RWPE2 (cell line): ENCODE measurements at regions not wholly inside any gene's neighbourhood (a gene's known extent, or its start where the extent isn't known, plus 50 kb on each side); places are given as distances from the start of the nearest gene placed in this dataset.

Source experiments
- ATAC-seq: fragments of 200-7000 bp; cut with Tn5 transposase; 3 replicates; pipeline ENCODE4 v1.9.1; 2021; ENCODE audit warnings: low read depth
- DNase-seq: peaks from one replicate; pipeline ENCODE4 v3.0.0-alpha.2; 2020; ENCODE audit warnings: low spot score
- H3K27ac ChIP-seq: fragments of 450-650 bp; 2 replicates; pipeline ENCODE4 v1.5.1; 2017; ENCODE audit warnings: mild to moderate bottlenecking; ENCODE audit not compliant: poor library complexity, severe bottlenecking
- H3K27me3 ChIP-seq: fragments of 250-450 bp; sonication (Bioruptor Pico); 2 replicates; pipeline ENCODE4 v1.5.1; 2021; ENCODE audit warnings: mild to moderate bottlenecking, moderate library complexity; ENCODE audit not compliant: insufficient read depth, poor library complexity, severe bottlenecking
- H3K36me3 ChIP-seq: fragments of 250-450 bp; sonication (Bioruptor Pico); 2 replicates; pipeline ENCODE4 v1.5.1; 2020; ENCODE audit warnings: low read depth, mild to moderate bottlenecking, moderate library complexity
- H3K4me1 ChIP-seq: fragments of 250-450 bp; sonication (Bioruptor Pico); 2 replicates; pipeline ENCODE4 v1.5.1; 2021; ENCODE audit warnings: mild to moderate bottlenecking, moderate library complexity; ENCODE audit not compliant: insufficient read depth, poor library complexity, severe bottlenecking
- H3K4me3 ChIP-seq: fragments of 250-450 bp; sonication (Bioruptor Pico); 2 replicates; pipeline ENCODE4 v1.5.1; 2021; ENCODE audit warnings: mild to moderate bottlenecking, moderate library complexity; ENCODE audit not compliant: severe bottlenecking
- H3K9me3 ChIP-seq: fragments of 250-450 bp; sonication (Bioruptor Pico); 2 replicates; pipeline ENCODE4 v1.5.1; 2021; ENCODE audit warnings: mild to moderate bottlenecking, moderate library complexity; ENCODE audit not compliant: severe bottlenecking
- CTCF ChIP-seq: fragments of 450-650 bp; IDR thresholded peaks from one replicate; pipeline ENCODE4 v1.5.1; 2017; ENCODE audit warnings: mild to moderate bottlenecking, moderate library complexity; ENCODE audit not compliant: poor library complexity, severe bottlenecking

DNA sequence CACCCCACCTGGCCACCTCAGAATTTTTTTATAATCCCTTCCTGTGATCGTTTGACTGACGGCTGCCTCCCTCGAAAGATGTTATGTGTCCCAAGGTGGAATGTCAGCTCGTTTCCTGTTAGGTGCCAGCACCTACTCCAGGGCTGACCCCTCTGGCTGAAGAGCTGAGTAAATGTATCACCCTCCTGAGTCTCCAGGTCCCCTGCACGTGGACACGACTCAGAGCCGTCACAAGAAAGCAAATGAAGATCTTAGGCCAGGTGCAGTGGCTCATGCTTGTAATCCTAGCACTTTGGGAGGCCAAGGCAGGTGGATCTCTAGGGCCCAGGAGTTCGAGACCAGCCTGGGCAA lies 273.2 kb downstream of the C16orf95 start:
- ATAC-seq (peak; percentile 45; the same call in 1 of the 3 replicates), DNase-seq (no peak)
- no peak overlapping the region for H3K4me3 ChIP-seq
- H3K27ac ChIP-seq: no peak overlapping the region
- peaks cover 7% of the 10 kb centered on the region for H3K4me1 ChIP-seq
- no peak for TF ChIP-seq CTCF
- H3K9me3 ChIP-seq: no peaks in the 10 kb centered on the region
- H3K27me3 ChIP-seq: no peaks in the 10 kb centered on the region
- H3K36me3 ChIP-seq: no peaks in the 10 kb centered on the region

DNA sequence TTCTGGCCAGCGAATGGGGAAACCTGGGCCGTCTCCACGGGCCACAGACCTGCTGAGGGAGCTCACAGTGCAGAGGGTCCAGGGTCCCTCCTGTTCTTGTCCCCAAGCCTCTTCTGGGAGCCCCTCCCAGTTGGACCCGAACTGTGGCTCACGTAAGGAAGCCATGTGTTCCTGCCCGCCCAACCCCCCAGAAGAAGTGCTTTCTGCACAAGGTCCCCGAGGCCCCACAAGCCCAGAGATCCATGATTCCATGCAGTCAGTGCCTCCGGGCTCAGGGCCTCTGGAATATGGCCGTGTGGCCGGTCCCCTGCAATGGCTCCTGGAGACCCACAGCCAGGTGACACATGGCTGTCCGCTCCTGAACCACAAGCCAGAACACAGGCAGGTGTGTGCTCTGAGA lies 272.4 kb downstream of the C16orf95 start:
- no peak overlapping the region for H3K4me3 ChIP-seq
- peaks cover 7% of the 10 kb centered on the region for H3K4me1 ChIP-seq
- DNase-seq (no peak), ATAC-seq (no peak)
- TF ChIP-seq CTCF: no peak
- no peaks in the 10 kb centered on the region for H3K27me3 ChIP-seq
- H3K36me3 ChIP-seq: no peaks in the 10 kb centered on the region
- H3K9me3 ChIP-seq: no peaks in the 10 kb centered on the region
- no peak overlapping the region for H3K27ac ChIP-seq

GRCh38 chr16:87045466-87046216 lies 271.6 kb downstream of the C16orf95 start:
- H3K27ac ChIP-seq: no peak overlapping the region
- no peaks in the 10 kb centered on the region for H3K9me3 ChIP-seq
- H3K27me3 ChIP-seq: no peaks in the 10 kb centered on the region
- DNase-seq: no peak
- peaks cover 7% of the 10 kb centered on the region for H3K4me1 ChIP-seq
- no peak overlapping the region for H3K4me3 ChIP-seq
- no peak for TF ChIP-seq CTCF
- H3K36me3 ChIP-seq: no peaks in the 10 kb centered on the region
- no peak for ATAC-seq

DNA sequence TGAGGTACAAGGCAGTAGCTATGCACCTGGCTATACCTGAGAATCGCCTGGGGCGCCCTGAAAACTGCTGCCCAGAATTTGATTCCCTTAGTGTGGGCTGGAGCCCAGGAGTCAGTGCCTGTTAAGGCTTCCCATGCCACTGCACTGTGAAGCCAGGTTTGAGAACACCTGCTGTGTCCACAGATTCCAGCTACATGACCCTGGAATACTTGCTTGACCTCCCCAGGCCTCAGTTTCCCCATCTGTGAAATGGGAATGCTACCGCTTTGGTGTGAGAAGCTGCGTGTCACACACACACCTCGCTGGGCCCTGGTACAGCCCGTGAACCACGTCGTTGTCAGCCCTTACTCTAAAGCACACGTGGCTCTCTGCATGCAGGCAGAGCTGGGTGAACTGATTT lies 271.0 kb downstream of the C16orf95 start:
- no peak for DNase-seq
- Histone ChIP-seq H3K36me3 (no peaks in the 10 kb centered on the region), H3K4me1 (peaks cover 7% of the 10 kb centered on the region), H3K27ac (no peak overlapping the region), H3K9me3 (no peaks in the 10 kb centered on the region), H3K4me3 (no peak overlapping the region), H3K27me3 (no peaks in the 10 kb centered on the region)
- TF ChIP-seq CTCF: no peak
- ATAC-seq: no peak
